ENCODE measurements at regions not wholly inside any gene's neighbourhood (a gene's known extent, or its start where the extent isn't known, plus 50 kb on each side); places are given as distances from the start of the nearest gene placed in this dataset.

- TF ChIP-seq CTCF (IDR thresholded peaks at IDR 0.05; ENCODE audit: low read length) = no peak
- TF ChIP-seq EZH2 (IDR thresholded peaks at IDR 0.05; ENCODE audit: borderline replicate concordance, low read length) = no peak
Observed at GRCh38 chrY:19947702-19948101, 203.2 kb upstream of the KDM5D start.

All from OCI-LY1 (cell line).